COLO668 (cell line): ENCODE measurements at regions not wholly inside any gene's neighbourhood (a gene's known extent, or its start where the extent isn't known, plus 50 kb on each side); places are given as distances from the start of the nearest gene placed in this dataset.

ENCODE experiments used
- DNase-seq: peaks from one replicate; lab custom pipeline; 2025; ENCODE audit not compliant: unreplicated experiment; lab: John Stamatoyannopoulos, UW

DNA sequence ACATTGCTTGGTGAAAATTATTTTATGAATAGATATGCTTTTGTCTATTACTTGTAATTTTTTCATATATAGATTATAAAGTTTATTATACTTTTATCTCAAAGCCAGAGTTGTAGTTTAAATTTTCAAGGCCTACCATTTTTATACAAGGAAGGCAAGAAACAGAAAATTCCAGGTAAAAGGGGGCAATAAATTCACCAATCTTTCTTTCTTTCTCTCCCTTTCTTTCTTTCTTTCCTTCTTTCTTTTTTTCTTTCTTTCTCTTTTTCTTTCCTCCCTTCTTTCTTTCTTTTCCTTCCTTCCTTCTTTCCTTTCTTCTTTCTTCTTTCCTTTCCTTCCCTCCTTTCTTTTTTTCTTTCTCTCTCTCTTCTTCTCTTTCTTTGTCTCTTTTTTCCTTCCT, 529.4 kb downstream of the PCDH17 start:
- DNase-seq, result no peak

DNA sequence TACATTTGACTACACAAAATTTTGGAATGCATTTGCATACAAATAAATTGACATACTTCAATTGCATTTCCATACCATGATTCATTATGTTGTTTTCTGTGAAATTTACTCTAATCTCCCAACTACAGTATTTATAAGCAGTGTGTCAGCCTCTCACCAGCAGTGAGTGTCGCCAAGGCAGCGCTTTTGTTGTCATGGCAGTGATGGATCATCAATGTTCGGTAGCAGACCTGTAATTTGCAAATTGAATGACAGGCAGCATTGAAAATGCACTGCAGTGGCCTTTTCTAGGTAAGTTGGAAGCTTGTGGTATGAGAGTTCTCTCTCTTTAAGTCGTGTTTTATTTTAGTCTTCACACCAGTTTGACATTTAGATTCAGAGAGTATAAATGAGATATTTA, 534.1 kb downstream of the PCDH17 start:
- no peak for DNase-seq

DNA sequence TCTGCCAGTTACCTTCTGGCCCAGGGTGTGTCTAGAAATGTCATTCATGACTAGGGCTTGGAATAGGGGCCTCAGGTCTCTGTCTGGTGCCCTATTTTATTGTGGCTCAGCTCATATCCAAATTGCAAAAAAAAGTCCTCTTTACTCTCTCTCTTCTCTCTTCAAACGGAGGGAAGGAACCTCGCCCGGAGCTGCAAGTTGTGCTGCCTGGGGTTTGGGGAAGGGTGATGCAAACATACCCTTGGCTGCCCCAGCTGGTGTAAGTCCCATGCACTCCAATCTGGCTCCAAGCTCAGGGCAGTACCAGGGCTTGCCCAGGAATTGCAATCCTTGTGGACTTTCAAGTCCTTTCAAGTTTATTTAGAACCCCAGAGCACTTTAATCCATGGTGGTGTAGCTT, 549.6 kb downstream of the PCDH17 start:
- DNase-seq, result no peak

DNA sequence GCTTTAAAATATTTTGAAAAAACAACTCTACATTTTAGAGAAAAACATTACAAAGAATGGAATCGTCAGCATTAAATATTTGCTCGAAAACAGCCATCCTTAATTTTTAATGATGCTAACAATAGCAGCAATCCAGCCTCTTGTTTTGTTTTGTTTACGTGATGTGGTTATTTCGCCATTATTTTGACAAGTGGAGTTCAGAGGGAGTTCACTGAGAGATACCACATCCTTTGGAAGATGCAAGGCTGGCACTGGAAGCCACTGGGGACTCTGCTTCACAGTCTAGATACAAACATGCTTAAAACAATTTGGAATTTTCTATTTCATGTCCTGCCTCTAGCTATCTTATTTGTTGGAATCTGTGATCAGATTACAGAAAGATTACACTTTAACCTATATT, 556.3 kb downstream of the PCDH17 start:
- no peak for DNase-seq

GRCh38 chr13:58190577-58190976, 559.0 kb downstream of the PCDH17 start:
- no peak for DNase-seq

DNA sequence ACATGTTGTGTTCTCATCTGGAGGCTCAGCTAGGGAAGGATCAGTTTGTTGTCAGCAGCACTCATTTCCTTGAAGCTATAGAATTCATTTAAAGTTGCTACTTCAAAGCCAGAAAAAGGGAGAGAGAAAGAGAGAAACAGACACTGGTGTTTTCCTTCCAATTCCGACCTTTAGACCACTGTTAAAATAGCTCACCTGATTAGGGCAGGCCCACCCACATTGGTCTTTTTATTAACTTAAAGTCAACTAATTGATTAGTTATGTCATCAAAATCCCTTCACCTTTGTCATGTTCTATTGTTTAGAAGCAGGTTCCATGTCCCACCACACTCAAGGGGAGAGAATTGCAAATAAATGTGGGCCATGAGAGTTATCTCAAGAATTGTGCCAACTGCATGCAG, 560.2 kb downstream of the PCDH17 start:
- no peak for DNase-seq

- DNase-seq, result no peak
These were observed 570.6 kb downstream of the PCDH17 start for GRCh38 chr13:58202099-58202498.

DNA sequence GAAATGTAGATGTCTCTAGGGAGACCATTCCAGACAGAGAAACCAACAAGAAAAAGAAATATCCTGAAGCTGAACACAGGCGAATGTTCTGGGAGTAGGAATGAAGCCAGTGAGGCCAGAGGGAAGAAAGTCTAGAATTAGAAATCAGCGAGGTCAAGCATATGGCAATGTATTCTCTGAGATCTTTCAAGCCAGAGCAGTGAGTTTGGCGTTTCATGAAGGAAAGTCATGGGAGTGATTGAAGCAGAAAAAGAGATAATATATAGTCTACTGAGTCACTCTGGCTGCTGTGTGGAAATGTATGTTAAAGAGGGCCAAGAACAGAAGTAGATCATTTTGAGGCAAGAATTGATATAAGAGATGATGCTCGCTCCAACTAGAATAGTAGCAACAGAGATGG, 576.0 kb downstream of the PCDH17 start:
- DNase-seq, result no peak

DNA sequence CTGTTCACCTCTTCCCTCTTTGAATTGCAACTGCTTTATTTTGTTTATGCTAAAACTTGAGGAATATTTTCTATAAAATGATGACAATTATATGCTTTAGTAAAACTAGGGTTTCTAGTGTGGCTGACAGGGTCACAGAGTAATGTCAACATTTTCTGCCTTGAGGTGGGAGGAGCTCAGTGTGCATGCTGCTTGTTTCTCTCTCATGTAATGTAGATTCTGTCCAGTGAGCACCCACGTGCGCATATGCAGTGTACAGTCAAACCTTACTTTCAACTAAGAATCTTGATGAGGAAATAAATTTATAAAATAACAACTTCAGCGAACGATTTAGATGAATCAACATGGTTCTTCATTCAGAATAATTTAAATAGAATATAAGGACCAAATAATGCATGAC, 603.9 kb downstream of the PCDH17 start:
- DNase-seq, result no peak

DNA sequence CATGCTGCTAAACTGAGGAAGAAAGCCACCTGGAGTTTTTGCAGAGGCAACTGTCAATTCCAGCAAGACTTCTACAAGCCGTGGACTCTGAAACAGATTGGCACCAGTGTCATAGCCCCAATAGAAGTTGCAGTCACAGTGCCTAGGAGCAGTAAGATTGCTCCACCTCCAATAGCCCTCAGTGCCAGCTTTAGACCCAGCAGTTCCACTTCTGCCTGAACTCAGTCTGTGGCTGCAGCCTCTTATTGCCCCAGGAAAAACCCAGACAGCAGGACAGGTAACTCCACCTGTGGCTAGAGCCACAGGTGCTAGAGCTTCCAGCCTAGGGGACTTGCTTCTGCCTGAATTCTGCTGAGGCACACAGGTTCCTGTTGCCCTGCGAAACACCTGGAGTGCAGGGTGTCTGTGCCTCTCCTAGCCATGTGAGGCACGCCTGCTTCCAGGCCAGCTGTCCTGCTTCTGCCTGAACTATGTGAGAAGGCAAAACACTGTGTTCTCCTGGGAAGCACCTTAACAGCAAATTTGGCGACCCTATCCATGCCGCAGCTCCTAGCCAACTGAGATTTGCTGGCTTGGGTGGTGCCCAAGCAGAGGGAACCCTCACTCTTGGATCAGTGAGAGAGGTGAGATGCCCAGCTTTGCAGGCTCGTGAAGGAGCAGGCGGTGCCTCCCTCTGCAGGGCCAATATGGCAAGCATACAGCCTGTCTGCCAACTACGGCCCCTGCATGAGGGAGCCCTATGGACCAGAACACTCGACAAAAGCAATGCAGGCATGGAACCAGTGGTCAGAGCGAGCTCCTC, 607.6 kb downstream of the PCDH17 start:
- DNase-seq, result no peak

- no peak for DNase-seq
These were observed 608.3 kb downstream of the PCDH17 start for GRCh38 chr13:58239774-58240268.

DNA sequence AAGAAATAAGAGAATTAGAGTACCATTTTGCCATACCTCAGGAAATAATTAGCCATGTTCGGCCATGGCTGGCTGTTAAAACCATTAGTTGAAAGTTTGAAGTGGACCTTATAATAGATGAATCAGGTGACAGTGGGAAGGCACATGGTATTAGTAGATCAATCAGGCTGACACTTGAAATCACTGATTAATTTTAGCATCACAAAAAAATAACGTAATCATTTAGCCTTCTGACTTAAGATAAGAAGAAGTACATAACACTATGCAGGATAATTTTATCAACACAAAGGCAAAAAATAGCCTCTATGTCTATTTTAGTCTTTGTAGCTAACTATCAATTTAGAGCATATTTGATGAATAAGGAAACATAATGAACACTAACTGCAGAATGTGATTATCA, 615.5 kb downstream of the PCDH17 start:
- no peak for DNase-seq

- DNase-seq, result no peak
These were observed 623.4 kb downstream of the PCDH17 start for GRCh38 chr13:58254943-58255342.

GRCh38 chr13:58266271-58266670, 634.7 kb downstream of the PCDH17 start:
- no peak for DNase-seq

- DNase-seq, result no peak
These were observed 667.1 kb downstream of the PCDH17 start for GRCh38 chr13:58298556-58299135.

- DNase-seq, result no peak
These were observed 668.7 kb downstream of the PCDH17 start for GRCh38 chr13:58300224-58300623.

DNA sequence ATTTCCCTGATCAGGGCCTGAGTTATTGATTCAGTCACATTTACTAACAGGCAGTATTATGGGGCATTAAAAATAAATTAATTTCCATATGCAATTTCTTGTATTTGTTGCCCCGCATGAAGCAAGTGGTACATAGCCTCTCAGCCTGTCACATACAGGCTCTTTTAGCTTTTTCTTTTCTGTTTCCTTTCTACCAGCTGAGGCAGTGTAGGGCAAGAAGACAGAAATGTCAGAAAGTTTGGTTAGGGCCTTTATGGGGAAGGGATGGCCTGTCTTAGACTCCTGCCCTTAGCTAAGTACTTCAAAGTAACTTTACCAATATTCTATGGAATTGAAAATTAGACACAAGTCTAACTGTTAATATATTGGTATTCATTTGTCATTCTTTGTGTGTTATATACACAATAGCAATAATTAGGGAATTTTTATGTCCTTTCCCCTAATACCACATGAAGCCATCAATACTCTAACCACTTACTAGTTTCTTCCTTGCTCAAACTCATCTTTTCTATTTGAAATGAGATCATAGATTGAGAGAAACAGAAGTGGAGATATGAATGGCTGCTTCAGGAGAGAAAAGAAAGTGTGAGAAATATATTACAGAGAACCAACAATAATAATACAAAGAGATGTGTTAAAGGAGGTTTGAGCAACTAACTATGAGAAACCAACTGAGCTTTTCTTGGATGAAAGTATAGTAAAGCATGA, 669.6 kb downstream of the PCDH17 start:
- no peak for DNase-seq

- no peak for DNase-seq
These were observed 670.8 kb downstream of the PCDH17 start for GRCh38 chr13:58302349-58302748.

GRCh38 chr13:58306062-58306461, 674.5 kb downstream of the PCDH17 start:
- DNase-seq, result no peak

DNA sequence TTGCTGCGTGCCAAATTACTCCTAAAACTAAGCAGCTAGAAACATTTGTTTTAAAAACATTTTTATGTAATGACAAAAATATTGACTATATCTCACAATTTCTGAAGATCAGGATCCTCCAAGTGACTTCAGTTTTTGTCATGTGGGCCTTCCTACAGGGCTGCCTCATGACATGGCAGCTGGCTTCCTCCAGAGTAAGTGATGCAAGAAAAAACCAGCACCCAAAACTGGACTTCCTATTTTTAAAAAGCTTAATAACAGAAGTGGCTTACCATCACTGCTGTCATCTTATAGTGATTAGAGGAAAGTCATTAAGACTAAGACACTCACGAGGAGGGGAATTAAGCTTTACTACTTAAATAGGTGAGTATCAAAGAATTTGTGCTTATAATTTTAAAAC, 681.7 kb downstream of the PCDH17 start:
- no peak for DNase-seq

- no peak for DNase-seq
These were observed 687.1 kb downstream of the PCDH17 start for GRCh38 chr13:58318495-58319167.

DNA sequence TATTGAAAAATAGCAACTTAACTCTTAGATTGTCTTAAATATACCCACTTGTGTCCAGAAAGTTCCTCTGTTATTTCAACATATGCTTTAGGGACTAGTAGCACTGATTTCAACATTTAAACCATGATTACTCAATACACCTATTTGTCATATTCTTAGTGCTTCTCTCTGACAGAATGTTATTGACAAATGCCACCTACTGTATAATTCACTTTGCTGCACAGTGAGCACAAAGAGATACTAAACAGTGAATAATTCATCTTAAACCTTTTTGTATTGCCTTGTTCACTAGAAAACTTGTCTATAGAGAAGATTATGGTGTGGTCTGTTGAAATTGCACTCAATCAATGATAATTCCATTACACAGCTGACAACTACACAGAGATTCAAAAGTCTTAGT, 692.6 kb downstream of the PCDH17 start:
- no peak for DNase-seq
